Activated naive CD8-positive, alpha-beta T cell treated with anti-CD3 and anti-CD28 coated beads, Interleukin-2, amount 10 ng/mL, durations not matched to agents 7 days and 5 days (primary cell): ENCODE measurements at regions not wholly inside any gene's neighbourhood (a gene's known extent, or its start where the extent isn't known, plus 50 kb on each side); places are given as distances from the start of the nearest gene placed in this dataset.
"Not testable (repeated sequence)": the region's sequence is repeated elsewhere in the genome, so short reads cannot be mapped to it uniquely, and the experiment has no call there.

Experiments
- ATAC-seq: fragments of 150-1000 bp; cut with Tn5 transposase; one replicate; pipeline ENCODE4 v1.10.0; 2021; ENCODE audit warnings: low read depth, moderate library complexity
- POLR2A ChIA-PET: fragments of 350-600 bp; sonication (Branson Sonifier 250); formaldehyde crosslinking; loops from one replicate; lab custom pipeline; 2021; ENCODE audit warnings: antibody characterized with exemption; lab: Charles Lee
- DNase-seq: peaks from one replicate; pipeline ENCODE4 v3.0.0; 2021
- H3K27ac Mint-ChIP-seq: one replicate; pipeline ENCODE4 v1.8.0; 2022; ENCODE audit warnings: mild to moderate bottlenecking, mixed read lengths
- H3K27me3 Mint-ChIP-seq: one replicate; pipeline ENCODE4 v1.8.0; 2022; ENCODE audit warnings: mild to moderate bottlenecking, moderate library complexity, mixed read lengths
- H3K36me3 Mint-ChIP-seq: one replicate; pipeline ENCODE4 v1.8.0; 2021; ENCODE audit warnings: mild to moderate bottlenecking, mixed read lengths
- H3K4me1 Mint-ChIP-seq: one replicate; pipeline ENCODE4 v1.8.0; 2021; ENCODE audit warnings: mixed read lengths
- H3K4me3 Mint-ChIP-seq: one replicate; pipeline ENCODE4 v1.8.0; 2022; ENCODE audit warnings: mild to moderate bottlenecking, moderate library complexity, mixed read lengths
- H3K9me3 Mint-ChIP-seq: one replicate; pipeline ENCODE4 v1.8.0; 2021; ENCODE audit warnings: mixed read lengths

DNA sequence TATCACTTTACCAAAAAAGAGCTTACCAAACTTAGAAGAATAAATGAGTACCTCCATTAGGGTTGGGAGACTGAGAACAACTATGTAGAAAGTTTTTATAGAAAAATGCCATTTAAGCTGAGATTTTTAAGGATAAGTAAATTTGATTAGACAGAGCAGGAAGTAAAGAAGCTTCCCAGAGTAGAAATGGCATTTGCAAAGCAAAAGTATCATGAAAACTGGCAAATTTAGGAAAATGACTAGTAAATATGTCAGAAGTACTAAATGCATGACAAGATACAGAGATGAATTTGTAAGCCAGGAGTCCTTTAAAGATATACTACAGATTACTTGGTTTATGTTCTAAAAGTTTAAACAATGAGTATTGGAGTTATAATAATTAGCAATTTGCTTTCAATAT lies 2581.8 kb downstream of the PCDH9 start:
- H3K27me3 Mint-ChIP-seq = no peaks in the 10 kb centered on the region
- H3K27ac Mint-ChIP-seq = no peak overlapping the region
- ATAC-seq = no peak
- H3K4me3 Mint-ChIP-seq = no peak overlapping the region
- peaks cover 2% of the 10 kb centered on the region for H3K9me3 Mint-ChIP-seq
- no peaks in the 10 kb centered on the region for H3K4me1 Mint-ChIP-seq
- POLR2A ChIA-PET = no interaction called here
- no peaks in the 10 kb centered on the region for H3K36me3 Mint-ChIP-seq
- DNase-seq = no peak

DNA sequence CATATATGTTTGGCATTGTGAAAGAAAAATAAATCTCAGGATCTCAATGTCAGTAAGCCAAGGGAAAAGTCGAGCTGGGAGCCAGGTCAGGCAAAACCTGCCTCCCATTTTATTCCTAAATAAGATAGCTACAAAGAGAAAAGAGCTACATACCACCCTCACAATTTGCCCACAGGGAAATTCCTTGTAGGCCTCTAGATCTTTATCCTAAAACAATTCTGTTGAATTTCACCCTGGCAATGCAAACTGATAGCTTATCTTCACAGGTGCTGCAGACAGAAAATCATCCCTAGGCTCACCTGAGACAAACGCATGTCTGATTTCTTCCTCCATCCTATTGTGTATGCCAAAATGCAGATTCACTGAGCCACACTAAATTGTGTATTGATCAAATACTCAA lies 2587.1 kb downstream of the PCDH9 start:
- POLR2A ChIA-PET = no interaction called here
- no peak for ATAC-seq

GRCh38 chr13:64640002-64640401 lies 2590.1 kb downstream of the PCDH9 start:
- Mint-ChIP-seq H3K27me3 (no peaks in the 10 kb centered on the region), H3K4me1 (no peaks in the 10 kb centered on the region), H3K27ac (no peak overlapping the region), H3K9me3 (peaks cover 3% of the 10 kb centered on the region), H3K36me3 (no peaks in the 10 kb centered on the region), H3K4me3 (no peak overlapping the region)
- POLR2A ChIA-PET = no interaction called here
- DNase-seq (no peak), ATAC-seq (no peak)

More for the DNA sequence above, 2587.1 kb downstream of the PCDH9 start:
- H3K27ac Mint-ChIP-seq = no peak overlapping the region
- no peak overlapping the region for H3K4me3 Mint-ChIP-seq
- DNase-seq = no peak
- H3K36me3 Mint-ChIP-seq = no peaks in the 10 kb centered on the region
- H3K4me1 Mint-ChIP-seq = no peaks in the 10 kb centered on the region
- H3K9me3 Mint-ChIP-seq = peaks cover 2% of the 10 kb centered on the region
- no peaks in the 10 kb centered on the region for H3K27me3 Mint-ChIP-seq

GRCh38 chr13:64639206-64639605 lies 2590.9 kb downstream of the PCDH9 start:
- no peaks in the 10 kb centered on the region for H3K36me3 Mint-ChIP-seq
- no peak overlapping the region for H3K27ac Mint-ChIP-seq
- POLR2A ChIA-PET = no interaction called here
- no peak overlapping the region for H3K4me3 Mint-ChIP-seq
- no peaks in the 10 kb centered on the region for H3K4me1 Mint-ChIP-seq
- DNase-seq (no peak), ATAC-seq (no peak)
- no peaks in the 10 kb centered on the region for H3K27me3 Mint-ChIP-seq
- H3K9me3 Mint-ChIP-seq = peaks cover 2% of the 10 kb centered on the region

GRCh38 chr13:64633948-64634347 lies 2596.2 kb downstream of the PCDH9 start:
- Mint-ChIP-seq H3K4me3 (no peak overlapping the region), H3K4me1 (no peaks in the 10 kb centered on the region), H3K9me3 (peaks cover 2% of the 10 kb centered on the region), H3K27me3 (no peaks in the 10 kb centered on the region), H3K27ac (no peak overlapping the region), H3K36me3 (no peaks in the 10 kb centered on the region)
- no peak for DNase-seq
- ATAC-seq = no peak
- POLR2A ChIA-PET = interaction anchor here (0.6 kb wide), 1 partner anchor 1366 kb away, joined by 4 read pairs; no protein-coding TSS in a partner anchor

GRCh38 chr13:64627654-64628053 lies 2602.5 kb downstream of the PCDH9 start:
- Mint-ChIP-seq H3K27ac (no peak overlapping the region), H3K36me3 (no peaks in the 10 kb centered on the region), H3K27me3 (no peaks in the 10 kb centered on the region), H3K9me3 (peaks cover 3% of the 10 kb centered on the region), H3K4me3 (no peak overlapping the region), H3K4me1 (no peaks in the 10 kb centered on the region)
- no peak for DNase-seq
- no peak for ATAC-seq
- POLR2A ChIA-PET = no interaction called here

DNA sequence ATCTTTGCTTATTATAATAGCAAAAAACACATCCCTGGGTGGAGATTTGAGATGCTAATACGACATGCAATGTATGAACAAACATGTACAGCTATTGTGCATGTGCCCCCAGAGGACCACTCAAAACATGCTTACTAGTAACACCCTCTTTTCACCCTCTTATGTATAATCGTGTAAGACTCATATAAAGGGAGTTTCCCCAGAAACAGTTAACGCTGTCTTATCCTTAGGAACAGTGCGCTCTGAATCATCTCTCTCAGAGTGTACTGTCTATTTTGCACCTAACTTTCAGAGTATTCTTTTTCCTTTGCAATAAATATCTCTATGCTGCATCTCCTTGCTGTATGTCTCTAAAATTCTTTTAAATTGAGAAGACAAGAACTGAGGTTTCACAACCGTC lies 2604.0 kb downstream of the PCDH9 start:
- H3K4me3 Mint-ChIP-seq = no peak overlapping the region
- H3K27ac Mint-ChIP-seq = no peak overlapping the region
- no peak for DNase-seq
- POLR2A ChIA-PET = no interaction called here
- H3K4me1 Mint-ChIP-seq = no peaks in the 10 kb centered on the region
- H3K27me3 Mint-ChIP-seq = no peaks in the 10 kb centered on the region
- H3K9me3 Mint-ChIP-seq = peaks cover 3% of the 10 kb centered on the region
- no peak for ATAC-seq
- no peaks in the 10 kb centered on the region for H3K36me3 Mint-ChIP-seq

- Mint-ChIP-seq H3K4me1 (no peaks in the 10 kb centered on the region), H3K36me3 (no peaks in the 10 kb centered on the region), H3K9me3 (peaks cover 5% of the 10 kb centered on the region), H3K4me3 (no peak overlapping the region), H3K27ac (no peak overlapping the region), H3K27me3 (no peaks in the 10 kb centered on the region)
- no peak for ATAC-seq
- DNase-seq = no peak
- POLR2A ChIA-PET = no interaction called here
These were observed 2612.9 kb downstream of the PCDH9 start for GRCh38 chr13:64617231-64617630.

DNA sequence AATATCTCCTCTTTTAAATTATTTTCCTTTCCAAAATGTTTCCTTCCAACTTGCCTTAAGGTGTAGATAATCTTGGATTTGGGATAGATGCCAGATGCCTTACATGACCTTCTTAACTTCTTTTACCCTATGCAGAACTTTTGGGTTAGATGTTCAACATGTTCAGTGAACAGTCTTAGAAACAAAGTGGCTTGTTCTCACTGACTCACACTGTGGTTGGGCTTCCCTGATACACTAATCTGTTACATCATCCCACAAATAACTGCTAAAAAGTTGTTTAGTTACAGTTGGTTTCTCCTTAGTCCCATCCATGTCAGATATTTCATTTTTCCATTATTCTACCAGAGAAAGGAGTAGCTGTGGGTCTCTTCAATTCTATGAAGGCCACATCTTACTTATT lies 2638.2 kb downstream of the PCDH9 start:
- no peak for ATAC-seq
- POLR2A ChIA-PET = no interaction called here
- Mint-ChIP-seq H3K4me3 (no peak overlapping the region), H3K27ac (no peak overlapping the region), H3K9me3 (peaks cover 4% of the 10 kb centered on the region), H3K36me3 (no peaks in the 10 kb centered on the region), H3K27me3 (no peaks in the 10 kb centered on the region), H3K4me1 (no peaks in the 10 kb centered on the region)
- no peak for DNase-seq

- Mint-ChIP-seq H3K4me3 (no peak overlapping the region), H3K36me3 (no peaks in the 10 kb centered on the region), H3K27me3 (no peaks in the 10 kb centered on the region), H3K27ac (no peak overlapping the region), H3K9me3 (peaks cover 1% of the 10 kb centered on the region), H3K4me1 (no peaks in the 10 kb centered on the region)
- DNase-seq = no peak
- ATAC-seq = no peak
- POLR2A ChIA-PET = no interaction called here
These were observed 2650.8 kb downstream of the PCDH9 start for GRCh38 chr13:64579331-64579730.

- no peak for ATAC-seq
- Mint-ChIP-seq H3K36me3 (no peaks in the 10 kb centered on the region), H3K9me3 (peaks cover 10% of the 10 kb centered on the region), H3K4me1 (no peaks in the 10 kb centered on the region), H3K27me3 (no peaks in the 10 kb centered on the region), H3K27ac (no peak overlapping the region), H3K4me3 (no peak overlapping the region)
- DNase-seq = no peak
- POLR2A ChIA-PET = no interaction called here
These were observed 2661.4 kb downstream of the PCDH9 start for GRCh38 chr13:64568748-64569147.

DNA sequence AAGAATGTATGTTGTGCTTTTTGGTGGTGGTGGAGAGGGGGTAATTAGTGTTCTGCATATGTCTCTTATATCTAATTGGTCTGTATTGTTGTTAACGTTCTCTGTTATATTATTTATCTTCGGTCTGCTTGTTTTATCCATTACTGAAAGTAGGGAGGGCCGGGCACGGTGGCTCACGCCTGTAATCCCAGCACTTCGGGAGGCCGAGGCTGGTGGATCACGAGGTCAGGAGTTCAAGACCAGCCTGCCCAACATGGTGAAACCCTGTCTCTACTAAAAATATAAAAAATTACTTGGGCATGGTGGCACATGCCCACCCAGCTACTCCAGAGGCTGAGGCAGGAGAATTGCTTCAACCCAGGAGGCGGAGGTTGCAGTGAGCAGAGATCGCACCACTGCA lies 2672.1 kb downstream of the PCDH9 start:
- POLR2A ChIA-PET, H3K36me3 Mint-ChIP-seq, H3K9me3 Mint-ChIP-seq: not testable (repeated sequence)

GRCh38 chr13:64556376-64556775 lies 2673.8 kb downstream of the PCDH9 start:
- no peak for DNase-seq
- no peak for ATAC-seq
- Mint-ChIP-seq H3K27ac (no peak overlapping the region), H3K36me3 (no peaks in the 10 kb centered on the region), H3K9me3 (no peaks in the 10 kb centered on the region), H3K27me3 (no peaks in the 10 kb centered on the region), H3K4me1 (no peaks in the 10 kb centered on the region), H3K4me3 (no peak overlapping the region)
- POLR2A ChIA-PET = no interaction called here

More for the DNA sequence above, 2672.1 kb downstream of the PCDH9 start:
- ATAC-seq, H3K27ac Mint-ChIP-seq, H3K4me3 Mint-ChIP-seq, DNase-seq, H3K4me1 Mint-ChIP-seq, H3K27me3 Mint-ChIP-seq: not testable (repeated sequence)

DNA sequence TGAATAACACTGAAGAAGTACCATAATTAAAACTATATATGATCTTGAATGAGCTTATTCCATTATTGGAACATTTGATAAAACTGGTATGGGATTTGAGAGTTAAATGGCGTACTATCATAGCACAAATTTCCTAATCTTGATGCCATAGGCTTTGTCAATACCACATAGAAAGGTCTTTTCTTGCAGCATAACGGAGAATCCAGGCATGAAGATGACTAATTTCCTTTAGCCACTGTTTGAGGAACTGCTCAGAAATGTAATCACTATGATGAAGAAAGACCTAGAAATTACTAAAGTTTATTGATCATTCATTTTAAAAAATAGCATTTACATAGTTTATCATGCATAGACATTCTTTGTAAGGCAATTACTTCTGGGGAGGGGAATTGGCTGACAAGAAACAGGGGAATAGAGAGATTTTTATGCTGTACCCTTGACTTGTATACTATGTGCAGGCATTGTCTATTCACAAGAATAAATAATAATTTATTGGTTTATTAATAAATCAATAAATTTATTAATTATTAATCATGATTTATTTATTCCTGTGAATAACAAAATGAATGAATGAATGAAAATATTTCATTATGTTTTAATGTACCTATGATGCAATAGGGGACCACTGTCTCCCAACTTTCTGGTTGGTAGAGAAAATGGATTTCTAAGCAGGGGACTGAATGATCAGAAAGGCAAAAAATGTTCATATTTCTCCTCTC lies 2676.6 kb downstream of the PCDH9 start:
- POLR2A ChIA-PET = no interaction called here
- Mint-ChIP-seq H3K4me1 (no peaks in the 10 kb centered on the region), H3K27me3 (no peaks in the 10 kb centered on the region), H3K36me3 (no peaks in the 10 kb centered on the region), H3K9me3 (peaks cover 2% of the 10 kb centered on the region), H3K4me3 (no peak overlapping the region), H3K27ac (no peak overlapping the region)
- ATAC-seq (no peak), DNase-seq (no peak)
